Inflammatory macrophage treated with lipopolysaccharide for 4 hours (primary cell): ENCODE measurements at regions not wholly inside any gene's neighbourhood (a gene's known extent, or its start where the extent isn't known, plus 50 kb on each side); places are given as distances from the start of the nearest gene placed in this dataset.
A peak's percentile ranks its signal among the peaks of the same experiment; 100 is the strongest.
"Not testable (repeated sequence)": the region's sequence is repeated elsewhere in the genome, so short reads cannot be mapped to it uniquely, and the experiment has no call there.

Source experiments
- DNase-seq: peaks from one replicate; pipeline ENCODE4 v3.0.0-alpha.2; 2020

DNA sequence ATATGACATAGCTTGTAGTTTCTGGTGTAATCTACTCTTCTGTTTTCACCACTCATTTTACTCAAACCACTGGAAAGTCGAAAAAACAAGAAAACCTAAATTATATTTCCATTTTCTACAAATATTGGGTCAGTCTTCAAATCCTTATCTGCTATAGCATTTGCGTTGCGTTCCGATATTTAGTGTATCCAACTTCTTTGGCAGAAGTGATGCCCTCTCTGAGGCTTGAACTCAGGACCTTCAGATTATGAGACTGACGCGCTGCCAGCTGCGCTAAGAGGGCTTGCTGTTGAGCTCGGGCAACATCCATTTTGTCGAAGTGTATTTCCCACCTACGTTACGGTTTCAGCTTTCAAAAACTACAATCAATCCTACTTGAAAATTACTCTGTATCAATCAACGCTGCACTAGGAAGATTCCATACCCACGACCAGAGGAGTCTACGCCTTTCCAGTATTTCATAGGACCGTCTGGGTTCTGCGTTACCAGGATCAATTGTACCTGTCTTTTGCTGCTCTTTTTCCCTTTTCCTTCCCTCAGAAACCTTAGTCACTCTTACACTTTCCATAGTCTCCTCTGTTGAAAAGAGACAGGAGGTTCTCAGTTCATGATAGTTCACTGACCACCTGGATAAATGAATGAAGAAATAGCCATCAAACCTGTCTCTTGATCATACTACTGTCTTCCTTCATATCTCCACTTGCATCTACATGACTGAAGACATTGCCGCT, 140.5 kb upstream of the ZNF322 start:
- not testable (repeated sequence) for DNase-seq

DNA sequence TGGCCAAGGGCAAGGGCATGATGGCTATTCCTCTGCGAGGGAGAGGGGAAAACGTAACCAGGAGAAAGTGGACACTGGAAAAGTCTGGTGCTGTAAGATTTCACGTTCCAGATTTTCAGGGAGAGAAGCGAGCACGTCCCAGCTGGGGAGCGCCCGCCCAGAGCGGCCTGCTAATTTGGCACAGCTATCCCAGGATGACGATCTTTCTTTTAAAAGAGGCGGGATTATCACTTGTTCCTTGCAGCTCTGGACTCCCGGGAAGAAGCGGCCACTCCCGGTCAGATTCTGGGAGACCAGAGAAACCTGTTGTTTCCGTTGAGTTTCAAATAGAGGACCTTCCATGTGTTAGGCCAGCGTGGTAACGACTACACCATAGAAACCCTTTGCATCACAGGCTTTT, 144.2 kb upstream of the ZNF322 start:
- DNase-seq, result not testable (repeated sequence)

GRCh38 chr6:26811486-26812116, 152.1 kb upstream of the ZNF322 start:
- not testable (repeated sequence) for DNase-seq

- DNase-seq, result not testable (repeated sequence)
Measured at GRCh38 chr6:26818640-26819225, 159.2 kb upstream of the ZNF322 start.

DNA sequence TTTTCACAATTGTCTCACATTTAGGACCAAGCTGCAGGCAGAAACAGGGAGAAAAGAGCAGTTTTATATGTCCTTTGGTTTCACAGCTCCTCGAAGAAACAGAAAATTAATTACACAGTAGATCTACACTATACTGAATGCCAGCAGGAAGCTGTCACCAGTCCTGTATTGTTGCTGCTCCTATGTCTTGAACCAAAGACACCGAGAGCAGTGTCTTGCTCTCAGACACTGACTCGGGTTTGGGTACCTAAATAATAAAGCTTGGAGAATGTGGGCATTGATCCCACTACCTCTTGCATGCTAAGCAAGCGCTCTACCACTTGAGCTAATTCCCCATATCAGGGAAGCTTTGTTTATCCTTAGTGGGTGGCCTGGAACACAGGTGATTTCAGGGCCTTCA, 168.4 kb upstream of the ZNF322 start:
- not testable (repeated sequence) for DNase-seq

DNA sequence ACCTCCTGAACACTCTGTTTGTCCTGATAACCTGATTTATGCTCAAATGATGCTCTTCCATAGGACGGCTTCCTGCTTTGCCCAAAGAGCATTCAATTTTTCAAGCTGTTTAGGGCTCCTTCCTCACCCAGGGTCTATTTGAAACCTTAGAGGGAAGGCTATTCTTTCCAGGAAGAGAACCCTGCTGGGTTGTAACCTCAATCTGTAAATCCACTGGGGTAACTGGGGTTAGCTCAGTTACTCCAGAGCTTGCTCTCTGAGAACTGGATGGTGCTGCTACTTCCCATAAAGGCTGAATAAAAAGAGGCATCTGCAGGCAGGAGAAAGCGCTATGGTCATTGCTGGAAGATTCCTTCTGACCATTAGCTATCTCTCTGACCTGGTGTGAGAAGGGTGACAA, 169.9 kb upstream of the ZNF322 start:
- not testable (repeated sequence) for DNase-seq

DNA sequence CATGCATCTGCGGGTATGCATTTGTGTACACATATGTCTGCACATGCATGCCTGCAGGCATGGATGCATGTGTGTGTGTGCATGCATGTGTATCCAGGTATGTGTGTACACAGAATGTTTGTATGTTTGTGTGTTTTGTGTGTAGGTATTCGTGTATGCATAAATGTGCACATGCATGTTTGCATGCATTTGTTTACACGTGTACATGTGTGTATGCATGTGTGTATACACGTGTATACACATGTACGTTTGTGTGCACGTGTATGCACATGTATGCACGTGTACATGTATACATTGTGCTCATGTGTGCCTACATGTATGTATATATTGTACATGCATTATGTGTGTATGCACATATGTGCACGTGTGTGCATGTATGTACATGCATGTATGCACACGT, 171.4 kb upstream of the ZNF322 start:
- not testable (repeated sequence) for DNase-seq

DNA sequence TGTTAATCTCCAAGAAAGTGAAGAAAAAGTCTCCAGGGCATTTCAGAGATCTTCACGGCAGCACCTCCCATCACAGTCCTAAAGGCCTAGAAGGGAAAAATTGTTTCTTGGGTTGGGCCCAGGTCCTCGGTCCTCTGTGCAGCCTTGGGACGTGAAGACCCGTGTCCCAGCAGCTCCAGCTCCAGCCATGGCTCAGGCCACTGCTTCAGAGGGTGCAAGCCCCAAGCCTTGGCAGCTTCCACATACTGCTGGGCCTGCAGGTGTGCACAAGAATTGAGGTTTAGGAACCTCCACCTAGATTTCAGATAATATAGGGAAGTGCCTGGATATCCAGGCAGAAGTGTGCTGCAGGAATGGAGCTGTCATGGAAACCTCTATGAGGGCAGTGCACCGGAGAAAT, 176.2 kb upstream of the ZNF322 start:
- DNase-seq, result not testable (repeated sequence)

DNA sequence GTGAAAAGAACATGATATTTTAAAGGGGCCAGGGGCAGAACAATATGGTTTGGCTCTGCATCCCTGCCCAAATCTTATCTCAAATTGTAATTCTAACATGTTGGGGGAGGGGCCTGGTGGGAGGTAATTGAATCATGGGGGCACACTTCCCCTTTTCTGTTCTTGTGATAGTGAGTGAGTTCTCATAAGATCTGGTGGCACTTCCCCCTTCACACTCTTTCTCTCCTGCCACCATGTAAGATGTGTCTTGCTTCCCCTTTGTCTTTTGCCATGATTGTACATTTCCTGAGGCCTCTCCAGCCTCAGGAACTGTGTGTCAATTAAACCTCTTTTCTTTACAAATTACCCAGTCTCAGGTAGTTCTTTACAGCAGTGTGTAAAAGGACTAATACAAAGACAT, 177.1 kb upstream of the ZNF322 start:
- not testable (repeated sequence) for DNase-seq

- DNase-seq, result not testable (repeated sequence)
Measured at GRCh38 chr6:26844823-26845222, 185.3 kb upstream of the ZNF322 start.

GRCh38 chr6:26857289-26857688, 197.7 kb upstream of the ZNF322 start:
- not testable (repeated sequence) for DNase-seq

GRCh38 chr6:26859067-26859770, 199.7 kb upstream of the ZNF322 start:
- DNase-seq, result not testable (repeated sequence)

DNA sequence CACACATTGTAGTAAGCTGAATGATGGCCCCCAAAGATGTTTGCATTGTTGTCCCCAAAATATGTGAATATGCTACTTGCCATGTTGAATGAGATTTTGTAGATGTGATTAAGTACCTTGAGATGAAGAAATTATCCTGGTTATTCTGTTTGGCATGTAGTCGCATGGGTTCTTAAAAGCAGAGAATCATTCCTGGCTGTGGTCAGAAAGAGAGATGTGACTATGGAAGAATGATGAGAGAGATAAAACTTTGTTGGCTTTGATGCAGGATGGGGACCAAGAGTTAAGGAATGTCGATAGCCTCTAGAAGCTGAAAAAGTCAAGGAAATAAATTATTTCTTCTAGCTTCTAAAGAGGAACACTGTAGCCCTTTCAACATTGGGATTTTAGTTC, 200.2 kb upstream of the ZNF322 start:
- not testable (repeated sequence) for DNase-seq

GRCh38 chr6:26861913-26862312, 202.4 kb upstream of the ZNF322 start:
- not testable (repeated sequence) for DNase-seq

- DNase-seq, result not testable (repeated sequence)
Measured at GRCh38 chr6:26863641-26864040, 204.1 kb upstream of the ZNF322 start.

DNA sequence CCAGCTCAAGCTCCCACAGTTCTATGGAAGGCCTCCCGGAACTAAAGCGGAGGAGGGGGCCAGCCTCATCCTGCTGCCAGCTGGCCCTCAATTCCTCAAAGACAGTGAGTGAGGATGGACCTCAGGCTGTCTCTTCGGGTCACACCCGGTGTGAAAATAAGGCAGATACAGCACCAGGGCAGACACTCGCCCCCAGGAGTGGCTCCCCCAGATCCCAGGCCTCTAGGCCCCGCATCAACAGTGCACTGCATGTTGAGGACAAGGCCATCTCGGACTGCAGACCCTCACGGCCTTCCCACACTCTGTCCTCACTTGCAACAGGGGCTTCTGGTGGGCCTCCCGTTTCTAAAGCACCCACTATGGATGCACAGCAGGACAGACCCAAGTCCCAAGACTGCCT, 239.2 kb upstream of the ZNF322 start:
- not testable (repeated sequence) for DNase-seq

DNA sequence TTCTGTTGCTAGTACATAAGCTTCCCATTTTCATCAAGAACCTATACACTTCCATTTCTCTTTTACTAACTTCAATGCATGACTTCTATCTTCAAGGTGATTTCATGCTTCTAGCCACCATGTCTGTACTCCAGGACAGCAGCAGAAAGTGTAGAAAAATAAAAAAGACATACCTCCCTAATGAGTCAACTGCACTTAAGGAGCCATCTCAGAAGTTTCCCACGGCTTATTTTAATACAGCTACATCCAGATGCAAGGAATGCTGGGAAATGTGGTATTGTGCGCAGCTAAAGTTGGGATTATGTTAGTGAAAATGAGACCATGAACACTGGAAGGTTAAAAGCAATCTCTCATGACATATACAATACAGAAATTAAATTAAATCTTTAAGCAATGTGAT, 264.7 kb upstream of the ZNF322 start:
- not testable (repeated sequence) for DNase-seq

DNA sequence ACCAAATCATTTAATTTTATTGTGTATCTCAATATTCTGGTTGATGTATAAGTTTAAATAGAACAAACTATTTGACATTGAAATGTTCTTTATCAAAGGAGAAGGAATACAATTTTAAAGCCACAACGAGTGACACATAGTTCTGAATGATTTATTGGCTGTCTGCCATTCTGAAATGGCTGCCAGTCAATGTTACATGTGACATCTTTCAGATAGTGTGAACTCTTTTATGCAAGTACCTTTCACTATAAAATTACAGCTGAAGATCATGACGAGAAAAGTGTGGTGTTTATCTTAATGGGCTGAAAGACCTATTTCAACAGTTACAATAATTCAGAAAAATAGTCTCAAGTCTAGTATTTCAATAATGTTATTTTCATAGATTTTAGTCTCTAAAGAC, 268.6 kb upstream of the ZNF322 start:
- not testable (repeated sequence) for DNase-seq

DNA sequence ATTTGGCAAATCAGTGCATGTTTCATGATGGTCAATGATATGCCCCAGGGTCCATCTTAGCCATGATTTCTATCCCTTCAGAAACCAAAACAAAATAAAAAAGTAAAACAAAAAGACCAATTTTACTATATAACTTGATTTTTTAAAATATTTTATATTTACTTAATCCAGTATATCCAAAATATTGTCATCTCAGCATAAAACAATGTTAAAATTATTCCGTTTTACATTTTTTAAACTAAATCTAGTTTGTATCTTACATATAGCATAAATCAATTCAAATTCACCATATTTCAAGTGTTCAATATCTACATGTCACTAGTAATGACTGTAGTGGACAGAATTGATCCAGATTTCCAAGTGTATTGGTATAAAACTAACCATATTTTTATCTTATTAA, 277.7 kb upstream of the ZNF322 start:
- DNase-seq, result not testable (repeated sequence)

DNA sequence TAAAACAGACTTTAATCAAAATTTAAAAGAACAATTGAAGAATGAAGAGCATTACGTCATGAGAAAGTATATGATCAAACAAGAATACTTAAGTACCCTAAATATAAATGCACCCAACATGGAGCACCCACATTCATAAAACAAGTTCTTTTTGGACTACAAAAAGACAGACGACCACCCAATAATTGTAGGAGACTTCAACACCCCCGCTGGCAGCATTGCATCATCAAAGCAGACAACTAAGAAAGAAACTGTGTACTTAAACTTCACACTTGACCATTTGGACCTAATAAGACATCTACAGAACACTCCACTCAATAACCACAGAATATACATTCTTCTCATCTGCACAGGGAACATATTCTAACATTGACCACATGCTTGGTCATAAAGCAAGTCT, 291.7 kb upstream of the ZNF322 start:
- not testable (repeated sequence) for DNase-seq

GRCh38 chr6:26956078-26956600, 291.4 kb upstream of the PRSS16 start:
- peak; percentile 21 for DNase-seq

GRCh38 chr6:26956601-26957184, 290.8 kb upstream of the PRSS16 start:
- DNase-seq, result peak; percentile 56
